SU-DHL-6 (cell line): ENCODE measurements at regions not wholly inside any gene's neighbourhood (a gene's known extent, or its start where the extent isn't known, plus 50 kb on each side); places are given as distances from the start of the nearest gene placed in this dataset.

Source experiments
- H2AFZ ChIP-seq: fragments of 200-600 bp; sonication (generic); 2 replicates; pipeline ENCODE4 v1.6.1; 2014; ENCODE audit warnings: low read depth, mild to moderate bottlenecking, moderate library complexity, mixed read lengths, antibody characterized with exemption, low read length; ENCODE audit not compliant: severe bottlenecking
- H3F3A ChIP-seq: fragments of 200-600 bp; shearing (Covaris generic); 2 replicates; pipeline ENCODE4 v1.6.0; 2016; ENCODE audit warnings: antibody characterized with exemption, mild to moderate bottlenecking; ENCODE audit not compliant: insufficient read depth
- H3K27ac ChIP-seq: fragments of 200-600 bp; sonication (generic); 2 replicates; pipeline ENCODE4 v1.5.1; 2016; ENCODE audit warnings: low read depth, mild to moderate bottlenecking, low read length, moderate library complexity, mixed read lengths
- H3K27me3 ChIP-seq: fragments of 200-600 bp; sonication (generic), shearing (Covaris generic); 2 replicates; pipeline ENCODE4 v1.6.0; 2014; ENCODE audit warnings: mild to moderate bottlenecking, low read length
- H3K36me3 ChIP-seq: fragments of 200-600 bp; sonication (generic); 2 replicates; pipeline ENCODE4 v1.6.1; 2014; ENCODE audit warnings: mild to moderate bottlenecking, low read length, mixed read lengths
- H3K4me2 ChIP-seq: fragments of 300-600, 200-600 bp; shearing (Covaris generic), sonication (generic); 2 replicates; pipeline ENCODE4 v1.6.0; 2014; ENCODE audit warnings: low read length, low read depth, mild to moderate bottlenecking; ENCODE audit not compliant: poor library complexity, severe bottlenecking
- H3K4me3 ChIP-seq: fragments of 200-600 bp; sonication (generic); 2 replicates; pipeline ENCODE4 v1.5.1; 2014; ENCODE audit warnings: antibody characterized with exemption, low read length, mild to moderate bottlenecking, mixed read lengths; ENCODE audit not compliant: insufficient read depth, poor library complexity, severe bottlenecking
- H3K79me2 ChIP-seq: fragments of 200-600 bp; sonication (generic); 2 replicates; pipeline ENCODE4 v1.6.1; 2014; ENCODE audit warnings: mild to moderate bottlenecking, low read length, moderate library complexity; ENCODE audit not compliant: insufficient read depth
- H3K9ac ChIP-seq: fragments of 200-600 bp; sonication (generic); 2 replicates; pipeline ENCODE4 v1.7.0; 2014; ENCODE audit warnings: mild to moderate bottlenecking, low read length
- H3K9me2 ChIP-seq: fragments of 200-600 bp; sonication (generic); replicated peaks from 2 replicates; pipeline ENCODE4 v1.6.1; 2014; ENCODE audit warnings: low read length; ENCODE audit not compliant: insufficient read depth
- H3K9me3 ChIP-seq: fragments of 200-600 bp; sonication (generic); 2 replicates; pipeline ENCODE4 v1.6.1; 2014; ENCODE audit warnings: low read length, mixed read lengths; ENCODE audit not compliant: insufficient read depth
- H4K20me1 ChIP-seq: fragments of 200-600 bp; sonication (generic); 2 replicates; pipeline ENCODE4 v1.6.1; 2014; ENCODE audit warnings: low read depth, mild to moderate bottlenecking, antibody characterized with exemption, low read length, moderate library complexity, mixed read lengths
- CTCF ChIP-seq: fragments of 200-600 bp; sonication (generic); IDR thresholded peaks from one replicate; pipeline ENCODE4 v1.5.1; 2017; ENCODE audit warnings: antibody characterized with exemption, mild to moderate bottlenecking, low read length, moderate library complexity; ENCODE audit not compliant: insufficient read depth, poor library complexity, severe bottlenecking
- EZH2phosphoT487 ChIP-seq: fragments of 200-600 bp; sonication (generic), shearing (Covaris generic); conservative IDR thresholded peaks from 2 replicates; pipeline ENCODE4 v1.6.1; 2018; ENCODE audit warnings: mild to moderate bottlenecking, antibody characterized with exemption, low read length, moderate library complexity, mixed read lengths

DNA sequence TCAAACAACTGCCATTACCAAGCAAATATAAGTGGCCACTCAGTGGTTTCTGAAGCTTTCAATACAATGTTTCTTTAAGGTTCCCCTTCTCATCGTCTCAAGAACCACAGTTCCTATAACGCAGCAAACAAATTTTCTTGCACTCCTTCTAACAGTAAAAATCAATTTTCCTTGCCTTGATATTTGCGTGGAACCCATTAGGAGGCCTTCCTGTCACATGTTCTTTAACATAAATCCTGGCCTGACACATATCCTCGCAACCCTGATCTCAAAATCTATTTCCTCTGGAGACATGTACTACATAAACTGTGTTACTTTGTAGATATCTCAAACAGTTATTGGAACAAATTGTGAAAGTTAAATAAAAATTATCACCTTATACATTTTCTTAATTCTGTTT lies 65.9 kb upstream of the MANEA start:
- H2AFZ ChIP-seq = no peak overlapping the region
- no peaks in the 10 kb centered on the region for H3K27me3 ChIP-seq
- no peaks in the 10 kb centered on the region for H3F3A ChIP-seq
- no peak overlapping the region for H3K4me3 ChIP-seq
- no peak overlapping the region for H3K4me2 ChIP-seq
- H3K9me2 ChIP-seq = no peaks in the 10 kb centered on the region; the same call in 1 of the 2 replicates
- H3K36me3 ChIP-seq = no peaks in the 10 kb centered on the region
- no peaks in the 10 kb centered on the region for H3K79me2 ChIP-seq
- no peak overlapping the region for H3K27ac ChIP-seq
- no peak overlapping the region for H3K9ac ChIP-seq
- H3K9me3 ChIP-seq = no peaks in the 10 kb centered on the region
- H4K20me1 ChIP-seq = no peaks in the 10 kb centered on the region
- no peak for TF ChIP-seq EZH2phosphoT487
- no peak for TF ChIP-seq CTCF

DNA sequence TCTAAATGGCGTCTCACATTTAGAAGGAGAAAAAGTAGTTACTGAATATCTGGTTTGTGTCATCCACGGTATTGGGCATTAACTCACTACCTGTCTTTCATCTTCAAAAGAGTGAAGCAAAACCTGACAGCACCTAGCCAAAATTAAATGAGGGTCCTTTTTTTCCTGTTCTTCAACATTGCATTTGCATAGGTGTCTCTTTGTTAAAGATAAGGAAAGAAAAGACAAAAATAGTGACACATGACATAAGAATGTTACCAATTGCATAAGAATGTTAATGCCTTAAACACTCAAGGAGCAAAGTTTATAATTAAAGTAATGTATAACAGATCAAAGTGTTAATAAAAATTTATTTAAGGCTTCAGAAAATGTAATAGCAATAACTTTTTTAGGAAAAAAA lies 61.4 kb upstream of the MANEA start:
- H4K20me1 ChIP-seq = no peaks in the 10 kb centered on the region
- no peaks in the 10 kb centered on the region for H3K9me3 ChIP-seq
- no peaks in the 10 kb centered on the region for H3K27me3 ChIP-seq
- no peak overlapping the region for H3K4me2 ChIP-seq
- H2AFZ ChIP-seq = no peak overlapping the region
- H3K4me3 ChIP-seq = no peak overlapping the region
- H3K36me3 ChIP-seq = no peaks in the 10 kb centered on the region
- H3K27ac ChIP-seq = no peak overlapping the region
- H3K79me2 ChIP-seq = no peaks in the 10 kb centered on the region
- H3K9me2 ChIP-seq = no peaks in the 10 kb centered on the region; the same call in 1 of the 2 replicates
- TF ChIP-seq CTCF = no peak
- TF ChIP-seq EZH2phosphoT487 = no peak
- no peaks in the 10 kb centered on the region for H3F3A ChIP-seq
- no peak overlapping the region for H3K9ac ChIP-seq

DNA sequence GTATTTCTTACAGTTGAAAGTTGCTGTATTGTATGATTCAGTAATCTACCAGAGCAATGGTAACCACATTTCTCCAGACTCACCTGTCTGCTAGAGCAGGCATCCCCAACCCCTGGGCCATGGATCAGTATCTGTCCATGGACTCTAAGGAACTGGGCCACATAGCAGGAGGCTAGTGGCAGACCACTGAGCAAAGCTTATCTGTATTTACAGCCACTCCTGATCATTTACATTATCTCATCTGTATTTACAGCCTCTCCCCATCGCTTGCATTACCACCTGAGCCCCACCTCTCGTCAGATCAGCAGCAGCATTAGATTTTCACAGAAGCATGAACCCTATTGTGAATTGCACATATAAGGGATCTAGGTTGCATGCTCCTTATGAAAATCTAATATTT lies 60.3 kb upstream of the MANEA start:
- Histone ChIP-seq H3K9me3 (no peaks in the 10 kb centered on the region), H3K9me2 (no peaks in the 10 kb centered on the region; the same call in 1 of the 2 replicates), H3K79me2 (no peaks in the 10 kb centered on the region), H3K4me2 (no peak overlapping the region), H3K27ac (no peak overlapping the region), H3K36me3 (no peaks in the 10 kb centered on the region), H4K20me1 (no peaks in the 10 kb centered on the region), H3K9ac (no peak overlapping the region), H3F3A (no peaks in the 10 kb centered on the region), H2AFZ (no peak overlapping the region), H3K4me3 (no peak overlapping the region), H3K27me3 (no peaks in the 10 kb centered on the region)
- TF ChIP-seq EZH2phosphoT487 (no peak), CTCF (no peak)
